ENCODE measurements at regions not wholly inside any gene's neighbourhood (a gene's known extent, or its start where the extent isn't known, plus 50 kb on each side); places are given as distances from the start of the nearest gene placed in this dataset.

GRCh38 chr9:85108746-85109145 lies 439.2 kb downstream of the NTRK2 start:
- no peak for TF ChIP-seq CTCF (IDR thresholded peaks at IDR 0.05 in 8 of 11, conservative IDR thresholded peaks at IDR 0.05 in 3 of 11)
- TF ChIP-seq POLR2A (IDR thresholded peaks at IDR 0.05) = no peak

All from spleen (tissue), 7 donors.